Fibroblast of mammary gland (primary cell): ENCODE measurements at regions not wholly inside any gene's neighbourhood (a gene's known extent, or its start where the extent isn't known, plus 50 kb on each side); places are given as distances from the start of the nearest gene placed in this dataset.
"Not testable (repeated sequence)": the region's sequence is repeated elsewhere in the genome, so short reads cannot be mapped to it uniquely, and the experiment has no call there.

Source experiments
- DNase-seq: peaks from one replicate; pipeline ENCODE4 v3.0.0-alpha.2; 2010; ENCODE audit warnings: low read depth
- H3K4me3 ChIP-seq: 2 replicates; pipeline ENCODE4 v1.5.1; 2011; ENCODE audit warnings: low read depth, mild to moderate bottlenecking, low read length, moderate library complexity; ENCODE audit not compliant: control insufficient read depth
- TF ChIP-seq, protein P1 (sequence below): conservative IDR thresholded peaks from 2 replicates; pipeline ENCODE4 v1.5.1; 2011; ENCODE audit warnings: low read depth, low read length, inconsistent platforms; ENCODE audit not compliant: control insufficient read depth, insufficient read depth

GRCh38 chr6:86791476-86791875, 145.9 kb upstream of the HTR1E start:
- DNase-seq: no peak
- H3K4me3 ChIP-seq: no peak overlapping the region
- TF ChIP-seq, protein P1, sequence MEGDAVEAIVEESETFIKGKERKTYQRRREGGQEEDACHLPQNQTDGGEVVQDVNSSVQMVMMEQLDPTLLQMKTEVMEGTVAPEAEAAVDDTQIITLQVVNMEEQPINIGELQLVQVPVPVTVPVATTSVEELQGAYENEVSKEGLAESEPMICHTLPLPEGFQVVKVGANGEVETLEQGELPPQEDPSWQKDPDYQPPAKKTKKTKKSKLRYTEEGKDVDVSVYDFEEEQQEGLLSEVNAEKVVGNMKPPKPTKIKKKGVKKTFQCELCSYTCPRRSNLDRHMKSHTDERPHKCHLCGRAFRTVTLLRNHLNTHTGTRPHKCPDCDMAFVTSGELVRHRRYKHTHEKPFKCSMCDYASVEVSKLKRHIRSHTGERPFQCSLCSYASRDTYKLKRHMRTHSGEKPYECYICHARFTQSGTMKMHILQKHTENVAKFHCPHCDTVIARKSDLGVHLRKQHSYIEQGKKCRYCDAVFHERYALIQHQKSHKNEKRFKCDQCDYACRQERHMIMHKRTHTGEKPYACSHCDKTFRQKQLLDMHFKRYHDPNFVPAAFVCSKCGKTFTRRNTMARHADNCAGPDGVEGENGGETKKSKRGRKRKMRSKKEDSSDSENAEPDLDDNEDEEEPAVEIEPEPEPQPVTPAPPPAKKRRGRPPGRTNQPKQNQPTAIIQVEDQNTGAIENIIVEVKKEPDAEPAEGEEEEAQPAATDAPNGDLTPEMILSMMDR: no peak

DNA sequence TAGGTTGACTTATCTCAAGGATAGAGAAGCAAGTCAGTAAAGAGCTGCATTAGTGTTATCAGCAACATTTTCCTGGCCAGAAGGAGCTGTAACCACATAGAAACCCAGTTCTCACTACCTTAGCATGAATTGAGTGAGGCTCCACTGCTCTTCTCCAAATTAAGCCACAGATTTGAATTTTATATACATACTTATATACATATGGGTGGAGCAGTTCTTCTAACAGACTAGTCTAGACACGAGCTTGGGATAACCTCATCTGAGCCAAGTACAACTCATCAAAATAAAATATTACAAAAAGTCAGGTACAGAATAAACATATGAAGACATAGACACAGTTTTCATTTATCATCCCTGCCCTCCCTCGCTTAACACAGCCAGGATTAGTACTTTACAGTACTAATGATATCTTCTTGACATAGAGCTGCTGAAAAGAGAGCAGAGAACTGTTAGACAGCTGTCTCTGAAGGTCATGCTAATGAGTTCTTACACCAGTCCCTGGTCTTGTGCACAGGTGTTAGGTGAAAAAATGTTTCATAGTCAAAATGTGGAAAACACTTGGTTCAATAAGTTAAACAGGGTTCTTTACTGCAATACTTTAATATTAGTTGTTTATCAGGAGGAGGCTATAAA, 147.4 kb upstream of the HTR1E start:
- TF ChIP-seq, protein P1: no peak
- H3K4me3 ChIP-seq: no peak overlapping the region
- no peak for DNase-seq

- no peak for DNase-seq
- H3K4me3 ChIP-seq: no peak overlapping the region
- TF ChIP-seq, protein P1: no peak
Measured at GRCh38 chr6:86782328-86782727, 155.0 kb upstream of the HTR1E start.

GRCh38 chr6:86780923-86781322, 156.4 kb upstream of the HTR1E start:
- no peak for DNase-seq
- TF ChIP-seq, protein P1: no peak
- no peak overlapping the region for H3K4me3 ChIP-seq

DNA sequence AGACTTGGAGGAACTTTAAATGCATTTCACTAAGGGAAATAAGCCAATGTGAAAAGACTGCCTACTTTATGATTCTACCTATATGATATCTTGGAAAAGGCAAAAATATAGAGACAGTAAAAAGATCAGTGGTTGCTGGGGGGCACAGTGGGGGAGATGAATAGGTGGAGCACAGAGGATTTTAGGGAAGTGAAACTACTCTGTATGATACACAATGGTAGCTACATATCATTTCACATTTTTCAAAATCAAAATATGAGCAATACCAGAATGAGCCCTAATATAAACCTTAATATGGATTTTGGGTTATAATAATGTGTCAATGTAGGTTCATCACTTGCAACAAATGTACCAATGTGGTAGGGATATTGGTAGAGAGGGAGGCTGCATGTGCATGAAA, 161.4 kb upstream of the HTR1E start:
- TF ChIP-seq, protein P1: no peak
- no peak overlapping the region for H3K4me3 ChIP-seq
- DNase-seq: no peak

DNA sequence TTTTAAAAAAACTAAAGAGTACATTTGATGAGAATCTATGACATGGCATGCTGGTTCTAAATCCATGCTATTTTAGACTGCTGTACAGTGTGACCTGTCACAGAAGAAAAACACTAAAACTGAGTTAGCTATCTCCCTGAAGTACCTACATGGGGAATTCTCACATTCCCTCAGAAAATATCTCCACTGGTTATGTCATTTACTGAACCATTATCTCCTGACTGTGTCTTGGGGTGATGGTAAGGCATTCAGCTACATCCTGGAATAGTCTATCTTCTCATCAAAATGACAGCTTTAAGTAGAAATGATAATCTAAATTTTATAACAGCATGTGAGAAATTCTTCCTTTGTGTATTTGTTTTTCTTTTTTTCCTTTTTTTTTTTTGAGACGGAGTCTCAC, 172.1 kb upstream of the HTR1E start:
- TF ChIP-seq, protein P1: no peak
- DNase-seq: no peak
- no peak overlapping the region for H3K4me3 ChIP-seq

- H3K4me3 ChIP-seq, DNase-seq: not testable (repeated sequence)
Measured at GRCh38 chr6:86759953-86760352, 177.4 kb upstream of the HTR1E start.
